GM12878 (cell line): ENCODE measurements at regions not wholly inside any gene's neighbourhood (a gene's known extent, or its start where the extent isn't known, plus 50 kb on each side); places are given as distances from the start of the nearest gene placed in this dataset.

Experiments used
- CEBPB ChIP-seq, 2 experiments: fragments of 150-350 bp in 1 of 2; IDR thresholded peaks; 2 replicates each; pipeline ENCODE4 v1.6.1; 2012 to 2014; ENCODE audit warnings: low read depth in 2 of 2, low read length in 2 of 2, borderline replicate concordance in 1 of 2, inconsistent platforms in 1 of 2
- CHD2 ChIP-seq: IDR thresholded peaks from 2 replicates; pipeline ENCODE4 v1.6.1; 2011; ENCODE audit warnings: low read depth, low read length, improper control_type of control experiment, borderline replicate concordance
- CREB1 ChIP-seq: IDR thresholded peaks from 2 replicates; pipeline ENCODE4 v1.6.1; 2012; ENCODE audit warnings: low read depth, mild to moderate bottlenecking, inconsistent platforms
- EED ChIP-seq: sonication (generic); IDR thresholded peaks from 2 replicates; pipeline ENCODE4 v1.6.1; 2016; ENCODE audit warnings: antibody characterized with exemption, low read depth
- EZH2 ChIP-seq: IDR thresholded peaks from 2 replicates; pipeline ENCODE4 v1.6.1; 2012; ENCODE audit warnings: low read depth, mild to moderate bottlenecking, control low read depth, inconsistent platforms, low read length, borderline replicate concordance; ENCODE audit not compliant: control insufficient read depth
- FOS ChIP-seq: IDR thresholded peaks from 3 replicates; pipeline ENCODE4 v1.6.1; 2011; ENCODE audit warnings: borderline replicate concordance; ENCODE audit not compliant: insufficient read length; ENCODE audit errors: extremely low read depth
- FOXM1 ChIP-seq: IDR thresholded peaks from 2 replicates; pipeline ENCODE4 v1.6.1; 2012; ENCODE audit warnings: low read depth, mild to moderate bottlenecking, inconsistent platforms, low read length, moderate library complexity
- GATAD2B ChIP-seq: fragments of 450-650 bp; conservative IDR thresholded peaks from 2 replicates; pipeline ENCODE4 v1.6.1; 2017; ENCODE audit warnings: low read depth, mild to moderate bottlenecking, moderate library complexity
- IKZF1 ChIP-seq: fragments of 450-650 bp; conservative IDR thresholded peaks from 2 replicates; pipeline ENCODE4 v1.6.1; 2017; ENCODE audit warnings: antibody characterized with exemption, mild to moderate bottlenecking
- IRF4 ChIP-seq: IDR thresholded peaks from 2 replicates; pipeline ENCODE4 v1.6.1; 2011; ENCODE audit warnings: low read depth, low read length
- NBN ChIP-seq: fragments of 450-650 bp; IDR thresholded peaks from 2 replicates; pipeline ENCODE4 v1.6.1; 2016
- NFIC ChIP-seq: IDR thresholded peaks from 2 replicates; pipeline ENCODE4 v1.6.1; 2012; ENCODE audit warnings: low read depth, mild to moderate bottlenecking, inconsistent platforms, low read length, moderate library complexity
- NFYA ChIP-seq: IDR thresholded peaks from 2 replicates; pipeline ENCODE4 v1.6.1; 2011; ENCODE audit warnings: low read depth, mild to moderate bottlenecking, low read length, improper control_type of control experiment, borderline replicate concordance
- NR2C2 ChIP-seq: IDR thresholded peaks from 2 replicates; pipeline ENCODE4 v1.6.1; 2011; ENCODE audit warnings: borderline replicate concordance, low read depth; ENCODE audit not compliant: control insufficient read depth, insufficient read length
- POU2F2 ChIP-seq: IDR thresholded peaks from 3 replicates; pipeline ENCODE4 v1.6.1; 2011; ENCODE audit warnings: low read depth, mild to moderate bottlenecking, low read length, borderline replicate concordance
- RB1 ChIP-seq: fragments of 450-650 bp; formaldehyde crosslinking; IDR thresholded peaks from 2 replicates; pipeline ENCODE4 v1.6.1; 2017; ENCODE audit warnings: mild to moderate bottlenecking, borderline replicate concordance
- RELB ChIP-seq: fragments of 450-650 bp; IDR thresholded peaks from 2 replicates; pipeline ENCODE4 v1.6.1; 2017; ENCODE audit warnings: low read depth, mild to moderate bottlenecking, moderate library complexity
- RUNX3 ChIP-seq: IDR thresholded peaks from 2 replicates; pipeline ENCODE4 v1.6.1; 2012; ENCODE audit warnings: low read length, inconsistent platforms
- SMC3 ChIP-seq: IDR thresholded peaks from 2 replicates; pipeline ENCODE4 v1.6.1; 2011; ENCODE audit warnings: low read length, improper control_type of control experiment, borderline replicate concordance
- SREBF2 ChIP-seq: IDR thresholded peaks from 2 replicates; pipeline ENCODE4 v1.6.1; 2012; ENCODE audit warnings: mild to moderate bottlenecking, low read length
- TBL1XR1 ChIP-seq: IDR thresholded peaks from 2 replicates; pipeline ENCODE4 v1.6.1; 2012; ENCODE audit warnings: low read depth, low read length, improper control_type of control experiment
- ZNF24 ChIP-seq: fragments of 450-650 bp; IDR thresholded peaks from 2 replicates; pipeline ENCODE4 v1.6.1; 2017; ENCODE audit warnings: antibody characterized with exemption, mild to moderate bottlenecking
- TF ChIP-seq, protein P1 (sequence below): fragments of 450-650 bp; IDR thresholded peaks from 2 replicates; pipeline ENCODE4 v1.6.1; 2016; ENCODE audit warnings: mild to moderate bottlenecking
- TF ChIP-seq, protein P2 (sequence below): fragments of 450-650 bp; IDR thresholded peaks from 2 replicates; pipeline ENCODE4 v1.6.1; 2017; ENCODE audit warnings: mild to moderate bottlenecking, moderate library complexity

- TF ChIP-seq CREB1 (no peak), FOS (no peak), NBN (no peak), RELB (peak; percentile 44; the same call in 1 of the 2 replicates), POU2F2 (no peak), CEBPB (IDR thresholded peaks at IDR 0.05; ENCODE audit: borderline replicate concordance in 1 of 2, low read depth in 2 of 2, low read length in 2 of 2) (0 out of 4 replicates have a peak, but pooled peaks of 1 of the 2 experiments have one; percentile 36), RB1 (no peak), NR2C2 (no peak), IKZF1 (peak; percentile 85), NFIC (peak; percentile 79), EZH2 (no peak), ZNF24 (no peak), SREBF2 (no peak), GATAD2B (0 out of 2 replicates have a peak, but pooled peaks have one; percentile 59), FOXM1 (no peak), IRF4 (no peak), NFYA (no peak), CHD2 (no peak), SMC3 (no peak), RUNX3 (peak; percentile 90), TBL1XR1 (no peak), EED (peak; percentile 90)
- TF ChIP-seq, protein P1, sequence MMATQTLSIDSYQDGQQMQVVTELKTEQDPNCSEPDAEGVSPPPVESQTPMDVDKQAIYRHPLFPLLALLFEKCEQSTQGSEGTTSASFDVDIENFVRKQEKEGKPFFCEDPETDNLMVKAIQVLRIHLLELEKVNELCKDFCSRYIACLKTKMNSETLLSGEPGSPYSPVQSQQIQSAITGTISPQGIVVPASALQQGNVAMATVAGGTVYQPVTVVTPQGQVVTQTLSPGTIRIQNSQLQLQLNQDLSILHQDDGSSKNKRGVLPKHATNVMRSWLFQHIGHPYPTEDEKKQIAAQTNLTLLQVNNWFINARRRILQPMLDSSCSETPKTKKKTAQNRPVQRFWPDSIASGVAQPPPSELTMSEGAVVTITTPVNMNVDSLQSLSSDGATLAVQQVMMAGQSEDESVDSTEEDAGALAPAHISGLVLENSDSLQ = peak; percentile 85
- TF ChIP-seq, protein P2, sequence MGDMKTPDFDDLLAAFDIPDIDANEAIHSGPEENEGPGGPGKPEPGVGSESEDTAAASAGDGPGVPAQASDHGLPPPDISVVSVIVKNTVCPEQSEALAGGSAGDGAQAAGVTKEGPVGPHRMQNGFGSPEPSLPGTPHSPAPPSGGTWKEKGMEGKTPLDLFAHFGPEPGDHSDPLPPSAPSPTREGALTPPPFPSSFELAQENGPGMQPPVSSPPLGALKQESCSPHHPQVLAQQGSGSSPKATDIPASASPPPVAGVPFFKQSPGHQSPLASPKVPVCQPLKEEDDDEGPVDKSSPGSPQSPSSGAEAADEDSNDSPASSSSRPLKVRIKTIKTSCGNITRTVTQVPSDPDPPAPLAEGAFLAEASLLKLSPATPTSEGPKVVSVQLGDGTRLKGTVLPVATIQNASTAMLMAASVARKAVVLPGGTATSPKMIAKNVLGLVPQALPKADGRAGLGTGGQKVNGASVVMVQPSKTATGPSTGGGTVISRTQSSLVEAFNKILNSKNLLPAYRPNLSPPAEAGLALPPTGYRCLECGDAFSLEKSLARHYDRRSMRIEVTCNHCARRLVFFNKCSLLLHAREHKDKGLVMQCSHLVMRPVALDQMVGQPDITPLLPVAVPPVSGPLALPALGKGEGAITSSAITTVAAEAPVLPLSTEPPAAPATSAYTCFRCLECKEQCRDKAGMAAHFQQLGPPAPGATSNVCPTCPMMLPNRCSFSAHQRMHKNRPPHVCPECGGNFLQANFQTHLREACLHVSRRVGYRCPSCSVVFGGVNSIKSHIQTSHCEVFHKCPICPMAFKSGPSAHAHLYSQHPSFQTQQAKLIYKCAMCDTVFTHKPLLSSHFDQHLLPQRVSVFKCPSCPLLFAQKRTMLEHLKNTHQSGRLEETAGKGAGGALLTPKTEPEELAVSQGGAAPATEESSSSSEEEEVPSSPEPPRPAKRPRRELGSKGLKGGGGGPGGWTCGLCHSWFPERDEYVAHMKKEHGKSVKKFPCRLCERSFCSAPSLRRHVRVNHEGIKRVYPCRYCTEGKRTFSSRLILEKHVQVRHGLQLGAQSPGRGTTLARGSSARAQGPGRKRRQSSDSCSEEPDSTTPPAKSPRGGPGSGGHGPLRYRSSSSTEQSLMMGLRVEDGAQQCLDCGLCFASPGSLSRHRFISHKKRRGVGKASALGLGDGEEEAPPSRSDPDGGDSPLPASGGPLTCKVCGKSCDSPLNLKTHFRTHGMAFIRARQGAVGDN = no peak
Observed at GRCh38 chr2:57549642-57550102, 496.9 kb upstream of the VRK2 start (continued).
